ENCODE measurements at regions not wholly inside any gene's neighbourhood (a gene's known extent, or its start where the extent isn't known, plus 50 kb on each side); places are given as distances from the start of the nearest gene placed in this dataset.

DNA sequence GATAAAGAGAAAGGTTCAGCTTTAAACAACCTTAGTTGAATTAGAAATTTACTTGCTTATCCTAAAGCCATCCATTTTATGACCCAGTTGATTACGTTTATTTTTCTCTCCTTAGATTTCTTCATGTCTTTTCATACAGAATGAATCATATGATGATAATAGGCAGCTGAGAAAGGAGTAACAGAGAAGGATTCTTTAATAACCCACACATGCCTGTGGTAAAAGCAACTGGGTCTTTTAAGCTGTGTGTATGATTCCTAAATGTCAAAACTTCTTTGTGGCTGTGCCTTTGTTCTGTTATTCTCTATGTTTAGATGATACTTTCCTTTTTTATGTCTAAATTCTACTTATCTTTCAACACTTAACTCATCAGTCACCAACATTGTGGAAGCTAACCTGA, 626.5 kb downstream of the NCAM2 start:
- no peak for TF ChIP-seq RCOR1 (IDR thresholded peaks at IDR 0.05; ENCODE audit: low read length)
- TF ChIP-seq, protein P1, sequence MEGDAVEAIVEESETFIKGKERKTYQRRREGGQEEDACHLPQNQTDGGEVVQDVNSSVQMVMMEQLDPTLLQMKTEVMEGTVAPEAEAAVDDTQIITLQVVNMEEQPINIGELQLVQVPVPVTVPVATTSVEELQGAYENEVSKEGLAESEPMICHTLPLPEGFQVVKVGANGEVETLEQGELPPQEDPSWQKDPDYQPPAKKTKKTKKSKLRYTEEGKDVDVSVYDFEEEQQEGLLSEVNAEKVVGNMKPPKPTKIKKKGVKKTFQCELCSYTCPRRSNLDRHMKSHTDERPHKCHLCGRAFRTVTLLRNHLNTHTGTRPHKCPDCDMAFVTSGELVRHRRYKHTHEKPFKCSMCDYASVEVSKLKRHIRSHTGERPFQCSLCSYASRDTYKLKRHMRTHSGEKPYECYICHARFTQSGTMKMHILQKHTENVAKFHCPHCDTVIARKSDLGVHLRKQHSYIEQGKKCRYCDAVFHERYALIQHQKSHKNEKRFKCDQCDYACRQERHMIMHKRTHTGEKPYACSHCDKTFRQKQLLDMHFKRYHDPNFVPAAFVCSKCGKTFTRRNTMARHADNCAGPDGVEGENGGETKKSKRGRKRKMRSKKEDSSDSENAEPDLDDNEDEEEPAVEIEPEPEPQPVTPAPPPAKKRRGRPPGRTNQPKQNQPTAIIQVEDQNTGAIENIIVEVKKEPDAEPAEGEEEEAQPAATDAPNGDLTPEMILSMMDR (IDR thresholded peaks at IDR 0.05), result no peak
- TF ChIP-seq SMC3 (IDR thresholded peaks at IDR 0.05; ENCODE audit: low read depth, low read length), result no peak
- TF ChIP-seq TEAD4 (IDR thresholded peaks at IDR 0.05; ENCODE audit: borderline replicate concordance, insufficient read depth), result no peak
- TF ChIP-seq, protein P2, sequence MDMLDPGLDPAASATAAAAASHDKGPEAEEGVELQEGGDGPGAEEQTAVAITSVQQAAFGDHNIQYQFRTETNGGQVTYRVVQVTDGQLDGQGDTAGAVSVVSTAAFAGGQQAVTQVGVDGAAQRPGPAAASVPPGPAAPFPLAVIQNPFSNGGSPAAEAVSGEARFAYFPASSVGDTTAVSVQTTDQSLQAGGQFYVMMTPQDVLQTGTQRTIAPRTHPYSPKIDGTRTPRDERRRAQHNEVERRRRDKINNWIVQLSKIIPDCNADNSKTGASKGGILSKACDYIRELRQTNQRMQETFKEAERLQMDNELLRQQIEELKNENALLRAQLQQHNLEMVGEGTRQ (IDR thresholded peaks at IDR 0.05; ENCODE audit: borderline replicate concordance, low read depth, low read length), result no peak
- no peak for TF ChIP-seq EP300 (IDR thresholded peaks at IDR 0.05; ENCODE audit: borderline replicate concordance in 1 of 2, low read depth in 1 of 2, low read length in 1 of 2)
- TF ChIP-seq, protein P3, sequence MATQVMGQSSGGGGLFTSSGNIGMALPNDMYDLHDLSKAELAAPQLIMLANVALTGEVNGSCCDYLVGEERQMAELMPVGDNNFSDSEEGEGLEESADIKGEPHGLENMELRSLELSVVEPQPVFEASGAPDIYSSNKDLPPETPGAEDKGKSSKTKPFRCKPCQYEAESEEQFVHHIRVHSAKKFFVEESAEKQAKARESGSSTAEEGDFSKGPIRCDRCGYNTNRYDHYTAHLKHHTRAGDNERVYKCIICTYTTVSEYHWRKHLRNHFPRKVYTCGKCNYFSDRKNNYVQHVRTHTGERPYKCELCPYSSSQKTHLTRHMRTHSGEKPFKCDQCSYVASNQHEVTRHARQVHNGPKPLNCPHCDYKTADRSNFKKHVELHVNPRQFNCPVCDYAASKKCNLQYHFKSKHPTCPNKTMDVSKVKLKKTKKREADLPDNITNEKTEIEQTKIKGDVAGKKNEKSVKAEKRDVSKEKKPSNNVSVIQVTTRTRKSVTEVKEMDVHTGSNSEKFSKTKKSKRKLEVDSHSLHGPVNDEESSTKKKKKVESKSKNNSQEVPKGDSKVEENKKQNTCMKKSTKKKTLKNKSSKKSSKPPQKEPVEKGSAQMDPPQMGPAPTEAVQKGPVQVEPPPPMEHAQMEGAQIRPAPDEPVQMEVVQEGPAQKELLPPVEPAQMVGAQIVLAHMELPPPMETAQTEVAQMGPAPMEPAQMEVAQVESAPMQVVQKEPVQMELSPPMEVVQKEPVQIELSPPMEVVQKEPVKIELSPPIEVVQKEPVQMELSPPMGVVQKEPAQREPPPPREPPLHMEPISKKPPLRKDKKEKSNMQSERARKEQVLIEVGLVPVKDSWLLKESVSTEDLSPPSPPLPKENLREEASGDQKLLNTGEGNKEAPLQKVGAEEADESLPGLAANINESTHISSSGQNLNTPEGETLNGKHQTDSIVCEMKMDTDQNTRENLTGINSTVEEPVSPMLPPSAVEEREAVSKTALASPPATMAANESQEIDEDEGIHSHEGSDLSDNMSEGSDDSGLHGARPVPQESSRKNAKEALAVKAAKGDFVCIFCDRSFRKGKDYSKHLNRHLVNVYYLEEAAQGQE (IDR thresholded peaks at IDR 0.05; ENCODE audit: low read depth, low read length), result no peak
- no peak for TF ChIP-seq JUND (IDR thresholded peaks at IDR 0.05)
- no peak for TF ChIP-seq SIN3A (IDR thresholded peaks at IDR 0.05; ENCODE audit: borderline replicate concordance, low read depth, low read length)
- no peak for TF ChIP-seq YY1 (IDR thresholded peaks at IDR 0.05; ENCODE audit: low read depth)
- no peak for TF ChIP-seq EZH2phosphoT487 (IDR thresholded peaks at IDR 0.05; ENCODE audit: borderline replicate concordance, low read depth)
- peak; percentile 23; the same call in 1 of the 2 replicates for TF ChIP-seq TCF12 (IDR thresholded peaks at IDR 0.05)

Measured in SK-N-SH (cell line).